ENCODE measurements at regions not wholly inside any gene's neighbourhood (a gene's known extent, or its start where the extent isn't known, plus 50 kb on each side); places are given as distances from the start of the nearest gene placed in this dataset.

- no peak for TF ChIP-seq YY1 (IDR thresholded peaks at IDR 0.05; ENCODE audit: insufficient read depth, insufficient read length)
- no peak for TF ChIP-seq SUZ12 (IDR thresholded peaks at IDR 0.05; ENCODE audit: extremely low read depth, insufficient read depth, insufficient read length)
- TF ChIP-seq ZNF274 (IDR thresholded peaks at IDR 0.05; ENCODE audit: low read depth, low read length), result no peak
- Histone ChIP-seq H3K36me3 (ENCODE audit: insufficient read depth, insufficient read length, low read length) (no peaks in the 10 kb centered on the region), H3K9me3 (ENCODE audit: insufficient read depth, low read length) (no peaks in the 10 kb centered on the region), H3K4me1 (ENCODE audit: insufficient read depth, insufficient read length) (no peaks in the 10 kb centered on the region), H3K9ac (ENCODE audit: insufficient read length, low read depth) (no peak overlapping the region), H3K4me3 (ENCODE audit: insufficient read length, low read depth) (no peak overlapping the region), H3K27me3 (ENCODE audit: insufficient read depth, insufficient read length) (no peaks in the 10 kb centered on the region)
- DNase-seq (ENCODE audit: low read depth, low spot score), result no peak
These were observed 305.9 kb upstream of the PROX1 start for GRCh38 chr1:213681788-213682340.

- no peak for DNase-seq (ENCODE audit: low read depth, low spot score)
- Histone ChIP-seq H3K9me3 (ENCODE audit: insufficient read depth, low read length) (no peaks in the 10 kb centered on the region), H3K4me1 (ENCODE audit: insufficient read depth, insufficient read length) (no peaks in the 10 kb centered on the region), H3K4me3 (ENCODE audit: insufficient read length, low read depth) (no peak overlapping the region), H3K27me3 (ENCODE audit: insufficient read depth, insufficient read length) (no peaks in the 10 kb centered on the region), H3K9ac (ENCODE audit: insufficient read length, low read depth) (no peak overlapping the region), H3K36me3 (ENCODE audit: insufficient read depth, insufficient read length, low read length) (no peaks in the 10 kb centered on the region)
- TF ChIP-seq SUZ12 (IDR thresholded peaks at IDR 0.05; ENCODE audit: extremely low read depth, insufficient read depth, insufficient read length) (no peak), YY1 (IDR thresholded peaks at IDR 0.05; ENCODE audit: insufficient read depth, insufficient read length) (no peak), ZNF274 (IDR thresholded peaks at IDR 0.05; ENCODE audit: low read depth, low read length) (no peak)
These were observed 304.2 kb upstream of the PROX1 start for GRCh38 chr1:213683529-213683928.

GRCh38 chr1:213684454-213684853 is 303.3 kb upstream of the PROX1 start:
- H3K9ac ChIP-seq (ENCODE audit: insufficient read length, low read depth), result no peak overlapping the region
- no peaks in the 10 kb centered on the region for H3K9me3 ChIP-seq (ENCODE audit: insufficient read depth, low read length)
- no peak for DNase-seq (ENCODE audit: low read depth, low spot score)
- no peaks in the 10 kb centered on the region for H3K4me1 ChIP-seq (ENCODE audit: insufficient read depth, insufficient read length)
- H3K4me3 ChIP-seq (ENCODE audit: insufficient read length, low read depth), result no peak overlapping the region
- TF ChIP-seq ZNF274 (IDR thresholded peaks at IDR 0.05; ENCODE audit: low read depth, low read length), result no peak
- TF ChIP-seq SUZ12 (IDR thresholded peaks at IDR 0.05; ENCODE audit: extremely low read depth, insufficient read depth, insufficient read length), result no peak
- TF ChIP-seq YY1 (IDR thresholded peaks at IDR 0.05; ENCODE audit: insufficient read depth, insufficient read length), result no peak
- no peaks in the 10 kb centered on the region for H3K27me3 ChIP-seq (ENCODE audit: insufficient read depth, insufficient read length)
- H3K36me3 ChIP-seq (ENCODE audit: insufficient read depth, insufficient read length, low read length), result no peaks in the 10 kb centered on the region

GRCh38 chr1:213685992-213686582 is 301.7 kb upstream of the PROX1 start:
- H3K27me3 ChIP-seq (ENCODE audit: insufficient read depth, insufficient read length), result no peaks in the 10 kb centered on the region
- no peak for TF ChIP-seq SUZ12 (IDR thresholded peaks at IDR 0.05; ENCODE audit: extremely low read depth, insufficient read depth, insufficient read length)
- no peak for TF ChIP-seq ZNF274 (IDR thresholded peaks at IDR 0.05; ENCODE audit: low read depth, low read length)
- TF ChIP-seq YY1 (IDR thresholded peaks at IDR 0.05; ENCODE audit: insufficient read depth, insufficient read length), result no peak
- no peaks in the 10 kb centered on the region for H3K9me3 ChIP-seq (ENCODE audit: insufficient read depth, low read length)
- no peak overlapping the region for H3K4me3 ChIP-seq (ENCODE audit: insufficient read length, low read depth)
- H3K36me3 ChIP-seq (ENCODE audit: insufficient read depth, insufficient read length, low read length), result no peaks in the 10 kb centered on the region
- no peaks in the 10 kb centered on the region for H3K4me1 ChIP-seq (ENCODE audit: insufficient read depth, insufficient read length)
- no peak overlapping the region for H3K9ac ChIP-seq (ENCODE audit: insufficient read length, low read depth)
- DNase-seq (ENCODE audit: low read depth, low spot score), result no peak

- H3K9me3 ChIP-seq (ENCODE audit: insufficient read depth, low read length), result no peaks in the 10 kb centered on the region
- no peak overlapping the region for H3K9ac ChIP-seq (ENCODE audit: insufficient read length, low read depth)
- H3K36me3 ChIP-seq (ENCODE audit: insufficient read depth, insufficient read length, low read length), result no peaks in the 10 kb centered on the region
- no peaks in the 10 kb centered on the region for H3K27me3 ChIP-seq (ENCODE audit: insufficient read depth, insufficient read length)
- H3K4me1 ChIP-seq (ENCODE audit: insufficient read depth, insufficient read length), result no peaks in the 10 kb centered on the region
- no peak overlapping the region for H3K4me3 ChIP-seq (ENCODE audit: insufficient read length, low read depth)
- DNase-seq (ENCODE audit: low read depth, low spot score), result no peak
- TF ChIP-seq SUZ12 (IDR thresholded peaks at IDR 0.05; ENCODE audit: extremely low read depth, insufficient read depth, insufficient read length) (no peak), ZNF274 (IDR thresholded peaks at IDR 0.05; ENCODE audit: low read depth, low read length) (no peak), YY1 (IDR thresholded peaks at IDR 0.05; ENCODE audit: insufficient read depth, insufficient read length) (no peak)
These were observed 300.8 kb upstream of the PROX1 start for GRCh38 chr1:213686983-213687382.

GRCh38 chr1:213687832-213688231 is 299.9 kb upstream of the PROX1 start:
- Histone ChIP-seq H3K9ac (ENCODE audit: insufficient read length, low read depth) (no peak overlapping the region), H3K4me1 (ENCODE audit: insufficient read depth, insufficient read length) (no peaks in the 10 kb centered on the region), H3K27me3 (ENCODE audit: insufficient read depth, insufficient read length) (no peaks in the 10 kb centered on the region), H3K4me3 (ENCODE audit: insufficient read length, low read depth) (no peak overlapping the region), H3K9me3 (ENCODE audit: insufficient read depth, low read length) (no peaks in the 10 kb centered on the region), H3K36me3 (ENCODE audit: insufficient read depth, insufficient read length, low read length) (no peaks in the 10 kb centered on the region)
- TF ChIP-seq ZNF274 (IDR thresholded peaks at IDR 0.05; ENCODE audit: low read depth, low read length) (no peak), SUZ12 (IDR thresholded peaks at IDR 0.05; ENCODE audit: extremely low read depth, insufficient read depth, insufficient read length) (no peak), YY1 (IDR thresholded peaks at IDR 0.05; ENCODE audit: insufficient read depth, insufficient read length) (no peak)
- DNase-seq (ENCODE audit: low read depth, low spot score), result no peak

GRCh38 chr1:213688655-213689054 is 299.1 kb upstream of the PROX1 start:
- Histone ChIP-seq H3K27me3 (ENCODE audit: insufficient read depth, insufficient read length) (no peaks in the 10 kb centered on the region), H3K4me3 (ENCODE audit: insufficient read length, low read depth) (no peak overlapping the region), H3K9ac (ENCODE audit: insufficient read length, low read depth) (no peak overlapping the region), H3K36me3 (ENCODE audit: insufficient read depth, insufficient read length, low read length) (no peaks in the 10 kb centered on the region), H3K9me3 (ENCODE audit: insufficient read depth, low read length) (no peaks in the 10 kb centered on the region), H3K4me1 (ENCODE audit: insufficient read depth, insufficient read length) (no peaks in the 10 kb centered on the region)
- no peak for DNase-seq (ENCODE audit: low read depth, low spot score)
- no peak for TF ChIP-seq YY1 (IDR thresholded peaks at IDR 0.05; ENCODE audit: insufficient read depth, insufficient read length)
- TF ChIP-seq SUZ12 (IDR thresholded peaks at IDR 0.05; ENCODE audit: extremely low read depth, insufficient read depth, insufficient read length), result no peak
- TF ChIP-seq ZNF274 (IDR thresholded peaks at IDR 0.05; ENCODE audit: low read depth, low read length), result no peak
